H1 (cell line): ENCODE measurements at regions not wholly inside any gene's neighbourhood (a gene's known extent, or its start where the extent isn't known, plus 50 kb on each side); places are given as distances from the start of the nearest gene placed in this dataset.

Experiments
- BCL11A ChIP-seq, 2 experiments: IDR thresholded peaks; one replicate each; pipeline ENCODE4 v1.6.1; 2011; ENCODE audit warnings: low read depth in 2 of 2, low read length in 2 of 2, mild to moderate bottlenecking in 2 of 2
- CREB1 ChIP-seq: IDR thresholded peaks from 2 replicates; pipeline ENCODE4 v1.6.1; 2012; ENCODE audit warnings: inconsistent platforms
- MAX ChIP-seq: IDR thresholded peaks from 2 replicates; pipeline ENCODE4 v1.6.1; 2012; ENCODE audit warnings: inconsistent platforms
- POLR2A ChIP-seq, 2 experiments: IDR thresholded peaks; 1 replicate in 1 of 2; 2 replicates in 1 of 2; pipeline ENCODE4 v1.6.1; 2011; ENCODE audit warnings: low read depth in 2 of 2, low read length in 2 of 2, mild to moderate bottlenecking in 2 of 2; ENCODE audit errors: control extremely low read depth in 1 of 2
- POLR2AphosphoS5 ChIP-seq: IDR thresholded peaks from 2 replicates; pipeline ENCODE4 v1.6.1; 2011; ENCODE audit warnings: low read depth, low read length
- TF ChIP-seq, protein P1 (sequence below), 3 experiments: IDR thresholded peaks; 1 replicate in 2 of 3; 2 replicates in 1 of 3; pipeline versions ENCODE4 v1.5.1 to v1.6.1; 2011; ENCODE audit warnings: low read length in 3 of 3, mild to moderate bottlenecking in 3 of 3, inconsistent platforms in 2 of 3, low read depth in 1 of 3, moderate library complexity in 1 of 3; ENCODE audit not compliant: insufficient read depth in 1 of 3; ENCODE audit errors: control extremely low read depth in 1 of 3

- TF ChIP-seq, protein P1, sequence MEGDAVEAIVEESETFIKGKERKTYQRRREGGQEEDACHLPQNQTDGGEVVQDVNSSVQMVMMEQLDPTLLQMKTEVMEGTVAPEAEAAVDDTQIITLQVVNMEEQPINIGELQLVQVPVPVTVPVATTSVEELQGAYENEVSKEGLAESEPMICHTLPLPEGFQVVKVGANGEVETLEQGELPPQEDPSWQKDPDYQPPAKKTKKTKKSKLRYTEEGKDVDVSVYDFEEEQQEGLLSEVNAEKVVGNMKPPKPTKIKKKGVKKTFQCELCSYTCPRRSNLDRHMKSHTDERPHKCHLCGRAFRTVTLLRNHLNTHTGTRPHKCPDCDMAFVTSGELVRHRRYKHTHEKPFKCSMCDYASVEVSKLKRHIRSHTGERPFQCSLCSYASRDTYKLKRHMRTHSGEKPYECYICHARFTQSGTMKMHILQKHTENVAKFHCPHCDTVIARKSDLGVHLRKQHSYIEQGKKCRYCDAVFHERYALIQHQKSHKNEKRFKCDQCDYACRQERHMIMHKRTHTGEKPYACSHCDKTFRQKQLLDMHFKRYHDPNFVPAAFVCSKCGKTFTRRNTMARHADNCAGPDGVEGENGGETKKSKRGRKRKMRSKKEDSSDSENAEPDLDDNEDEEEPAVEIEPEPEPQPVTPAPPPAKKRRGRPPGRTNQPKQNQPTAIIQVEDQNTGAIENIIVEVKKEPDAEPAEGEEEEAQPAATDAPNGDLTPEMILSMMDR (IDR thresholded peaks at IDR 0.05; ENCODE audit: control extremely low read depth in 1 of 3, insufficient read depth in 1 of 3, low read depth in 1 of 3, low read length in 3 of 3) = no peak
- TF ChIP-seq POLR2AphosphoS5 (no peak), MAX (no peak), POLR2A (IDR thresholded peaks at IDR 0.05; ENCODE audit: control extremely low read depth in 1 of 2, low read depth in 2 of 2, low read length in 2 of 2) (no peak), CREB1 (no peak), BCL11A (IDR thresholded peaks at IDR 0.05; ENCODE audit: low read depth in 2 of 2, low read length in 2 of 2) (no peak)
Measured at GRCh38 chr2:152246686-152247336, 71.2 kb upstream of the STAM2 start.
